Hepatocyte (in vitro differentiated cells): ENCODE measurements at regions not wholly inside any gene's neighbourhood (a gene's known extent, or its start where the extent isn't known, plus 50 kb on each side); places are given as distances from the start of the nearest gene placed in this dataset.

ENCODE experiments used
- CTCF ChIP-seq: fragments of 200-600 bp; sonication (generic); IDR thresholded peaks from 2 replicates; pipeline ENCODE4 v1.5.1; 2016; ENCODE audit warnings: antibody characterized with exemption, mild to moderate bottlenecking; ENCODE audit not compliant: poor library complexity
- EZH2 ChIP-seq: fragments of 200-600 bp; sonication (generic); IDR thresholded peaks from 2 replicates; pipeline ENCODE4 v1.6.1; 2016; ENCODE audit warnings: antibody characterized with exemption, mild to moderate bottlenecking, borderline replicate concordance
- EZH2phosphoT487 ChIP-seq: fragments of 200-600 bp; sonication (generic); IDR thresholded peaks from one replicate; pipeline ENCODE4 v1.6.1; 2018; ENCODE audit warnings: antibody characterized with exemption, mild to moderate bottlenecking, low read depth, moderate library complexity; ENCODE audit not compliant: unreplicated experiment, severe bottlenecking

- TF ChIP-seq CTCF (no peak), EZH2 (no peak), EZH2phosphoT487 (no peak)
These were observed 520.3 kb upstream of the EPHA6 start for GRCh38 chr3:96294143-96294542.
